Keratinocyte (primary cell): ENCODE measurements at regions not wholly inside any gene's neighbourhood (a gene's known extent, or its start where the extent isn't known, plus 50 kb on each side); places are given as distances from the start of the nearest gene placed in this dataset.

Experiments
- DNase-seq: peaks from one replicate; pipeline ENCODE4 v3.0.0-alpha.2; 2011; ENCODE audit warnings: low read depth, missing footprints, low spot score
- FAIRE-seq: peaks from 2 replicates; lab custom pipeline; 2011; peaks lifted over from hg19 to GRCh38; lab: Jason Lieb, UNC
- H2AFZ ChIP-seq: 2 replicates; pipeline ENCODE4 v1.6.0; 2012; ENCODE audit warnings: low read length, control low read depth, inconsistent platforms; ENCODE audit not compliant: control insufficient read depth
- H3K27ac ChIP-seq: 2 replicates; pipeline ENCODE4 v1.5.1; 2011; ENCODE audit warnings: low read length; ENCODE audit not compliant: control insufficient read depth, insufficient read depth
- H3K27me3 ChIP-seq: 3 replicates; pipeline ENCODE4 v1.6.0; 2011; ENCODE audit warnings: low read length; ENCODE audit not compliant: control insufficient read depth, insufficient read depth; ENCODE audit errors: extremely low read depth
- H3K36me3 ChIP-seq, 2 experiments: 2 replicates in 1 of 2; 3 replicates in 1 of 2; pipeline ENCODE4 v1.5.1; 2011; ENCODE audit warnings: low read length in 2 of 2, mild to moderate bottlenecking in 1 of 2; ENCODE audit not compliant: control insufficient read depth in 2 of 2, insufficient read depth in 2 of 2; ENCODE audit errors: extremely low read depth in 1 of 2
- H3K4me1 ChIP-seq: 3 replicates; pipeline ENCODE4 v1.5.1; 2011; ENCODE audit warnings: low read length; ENCODE audit not compliant: control insufficient read depth, insufficient read depth; ENCODE audit errors: extremely low read depth
- H3K4me2 ChIP-seq: 3 replicates; pipeline ENCODE4 v1.6.0; 2011; ENCODE audit warnings: low read depth, low read length; ENCODE audit not compliant: control insufficient read depth, insufficient read depth; ENCODE audit errors: extremely low read depth
- H3K4me3 ChIP-seq, 3 experiments: fragments of 200-600 bp in 1 of 3; sonication (generic) in 1 of 3; 2 replicates in 2 of 3; 3 replicates in 1 of 3; pipeline ENCODE4 v1.5.1; 2011 to 2016; ENCODE audit warnings: low read length in 3 of 3, mild to moderate bottlenecking in 3 of 3, control low read depth in 2 of 3, inconsistent platforms in 1 of 3, low read depth in 1 of 3, mixed read lengths in 1 of 3, mixed run types in 1 of 3, moderate library complexity in 1 of 3; ENCODE audit not compliant: control insufficient read depth in 2 of 3, insufficient read depth in 2 of 3; ENCODE audit errors: extremely low read depth in 1 of 3
- H3K79me2 ChIP-seq: 2 replicates; pipeline ENCODE4 v1.6.0; 2012; ENCODE audit warnings: low read length; ENCODE audit not compliant: control insufficient read depth, insufficient read depth
- H3K9ac ChIP-seq: 3 replicates; pipeline ENCODE4 v1.6.0; 2011; ENCODE audit warnings: low read length; ENCODE audit not compliant: control insufficient read depth, insufficient read depth; ENCODE audit errors: extremely low read depth
- H3K9me1 ChIP-seq: 3 replicates; pipeline ENCODE4 v1.6.0; 2011; ENCODE audit warnings: low read length; ENCODE audit not compliant: control insufficient read depth, insufficient read depth; ENCODE audit errors: extremely low read depth
- H3K9me3 ChIP-seq: 2 replicates; pipeline ENCODE4 v1.5.1; 2012; ENCODE audit warnings: low read depth, low read length; ENCODE audit not compliant: control insufficient read depth
- H4K20me1 ChIP-seq: 3 replicates; pipeline ENCODE4 v1.6.0; 2011; ENCODE audit warnings: low read length; ENCODE audit not compliant: control insufficient read depth, insufficient read depth; ENCODE audit errors: extremely low read depth
- CTCF ChIP-seq, 3 experiments: IDR thresholded peaks in 1 of 3; conservative IDR thresholded peaks in 1 of 3; optimal IDR thresholded peaks in 1 of 3; 2 replicates in 2 of 3; 3 replicates in 1 of 3; pipeline versions ENCODE3 to v1.5.1; 2011; ENCODE audit warnings: low read length in 3 of 3, mild to moderate bottlenecking in 3 of 3, moderate library complexity in 2 of 3, control low read depth in 1 of 3, inconsistent platforms in 1 of 3; ENCODE audit not compliant: insufficient read depth in 2 of 3; ENCODE audit errors: extremely low read depth in 1 of 3
- EZH2 ChIP-seq: IDR thresholded peaks from one replicate; pipeline ENCODE4 v1.6.1; 2012; ENCODE audit warnings: inconsistent platforms, mild to moderate bottlenecking, low read length, moderate library complexity
- dilution Hi-C: fragments of 300-500 bp; cut with MboI; formaldehyde crosslinking; loops from one replicate; pipeline ENCODE4 v1.7.0; 2020; ENCODE audit warnings: low sequenced_read_pairs; ENCODE audit not compliant: extremely low pct_ligation_motif_present

DNA sequence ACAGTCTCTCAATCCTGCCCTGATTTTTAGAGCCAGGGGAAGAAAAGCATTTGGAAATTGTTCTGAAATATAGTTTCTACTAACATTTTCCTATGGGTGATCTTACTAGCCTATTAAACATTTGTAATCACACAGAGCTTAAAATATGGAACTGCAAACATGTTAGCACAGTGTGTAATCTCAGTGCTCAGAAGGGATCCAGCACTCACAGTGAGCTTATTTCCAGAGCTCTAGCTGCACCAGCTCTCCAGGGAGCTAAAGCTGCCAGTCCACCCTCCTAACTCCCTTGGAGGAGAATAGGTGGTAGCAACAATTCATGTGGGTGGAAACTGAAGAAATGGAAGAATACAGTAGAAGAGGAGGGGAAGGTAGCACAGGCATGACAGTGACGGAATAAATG, 64.9 kb upstream of the SYT1 start:
- no peak for FAIRE-seq
- dilution Hi-C loops, result no loop called here
- Histone ChIP-seq H3K27ac (no peak overlapping the region), H3K4me2 (no peak overlapping the region), H3K9ac (no peak overlapping the region), H3K36me3 (no peaks in the 10 kb centered on the region), H3K9me3 (no peaks in the 10 kb centered on the region), H4K20me1 (no peaks in the 10 kb centered on the region), H3K4me1 (no peaks in the 10 kb centered on the region), H3K9me1 (no peaks in the 10 kb centered on the region), H3K79me2 (no peaks in the 10 kb centered on the region), H3K27me3 (no peaks in the 10 kb centered on the region), H2AFZ (no peak overlapping the region), H3K4me3 (no peak overlapping the region)
- TF ChIP-seq EZH2 (no peak), CTCF (optimal IDR thresholded peaks at IDR 0.05 in 1 of 3, IDR thresholded peaks at IDR 0.05 in 1 of 3, conservative IDR thresholded peaks at IDR 0.05 in 1 of 3; ENCODE audit: extremely low read depth in 1 of 3, insufficient read depth in 2 of 3, low read length in 3 of 3) (no peak)
- DNase-seq, result no peak

GRCh38 chr12:78802593-78802992, 62.0 kb upstream of the SYT1 start:
- DNase-seq (no peak), FAIRE-seq (no peak)
- no peak overlapping the region for H3K4me3 ChIP-seq
- no peaks in the 10 kb centered on the region for H3K79me2 ChIP-seq
- no peak overlapping the region for H3K4me2 ChIP-seq
- H3K36me3 ChIP-seq, result no peaks in the 10 kb centered on the region
- H4K20me1 ChIP-seq, result no peaks in the 10 kb centered on the region
- H2AFZ ChIP-seq, result no peak overlapping the region
- no peaks in the 10 kb centered on the region for H3K9me3 ChIP-seq
- no peaks in the 10 kb centered on the region for H3K27me3 ChIP-seq
- no peak overlapping the region for H3K27ac ChIP-seq
- no peaks in the 10 kb centered on the region for H3K9me1 ChIP-seq
- TF ChIP-seq CTCF (optimal IDR thresholded peaks at IDR 0.05 in 1 of 3, IDR thresholded peaks at IDR 0.05 in 1 of 3, conservative IDR thresholded peaks at IDR 0.05 in 1 of 3; ENCODE audit: extremely low read depth in 1 of 3, insufficient read depth in 2 of 3, low read length in 3 of 3) (no peak), EZH2 (no peak)
- no peaks in the 10 kb centered on the region for H3K4me1 ChIP-seq
- no peak overlapping the region for H3K9ac ChIP-seq
- dilution Hi-C loops, result no loop called here
